ENCODE measurements at regions not wholly inside any gene's neighbourhood (a gene's known extent, or its start where the extent isn't known, plus 50 kb on each side); places are given as distances from the start of the nearest gene placed in this dataset.

DNA sequence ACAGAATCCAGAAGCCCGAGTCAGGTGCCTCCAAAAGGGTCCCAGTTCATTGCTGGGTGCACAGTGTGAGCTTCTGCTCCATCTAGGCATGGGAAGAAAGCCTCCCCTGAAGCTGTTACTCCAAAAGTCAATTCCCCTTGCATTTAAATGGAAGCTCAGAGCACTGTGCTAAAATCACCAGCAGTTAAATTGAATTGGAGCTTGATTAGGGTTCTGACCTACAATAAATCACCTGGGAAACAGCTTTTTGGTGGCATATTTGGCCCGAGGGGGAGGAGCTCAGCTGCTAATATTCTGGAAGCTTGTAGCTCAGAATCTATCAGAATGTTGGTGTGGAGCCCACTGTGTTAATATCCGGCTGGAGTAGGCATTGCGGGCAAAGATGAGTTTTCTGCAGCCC, 87.1 kb upstream of the RGMA start:
- no peak for DNase-seq

DNA sequence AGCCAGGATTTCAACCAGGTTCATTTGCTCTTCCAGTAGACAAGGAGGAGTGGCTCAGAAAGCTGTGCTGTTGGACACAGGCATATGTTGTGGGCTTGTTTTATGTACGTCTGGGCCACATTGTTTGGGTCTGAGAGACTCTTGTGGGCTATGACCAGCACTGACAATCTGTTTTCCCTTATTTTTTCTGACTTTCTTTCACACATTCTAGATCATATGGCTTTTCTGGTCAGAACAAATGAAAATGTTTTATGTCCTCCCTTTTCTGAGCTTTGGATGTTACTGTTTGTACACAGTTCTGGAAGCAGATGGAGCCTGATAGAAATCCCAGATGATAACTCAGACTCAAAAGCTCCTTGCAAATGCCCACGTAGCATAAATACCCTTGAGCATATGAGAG, 85.8 kb upstream of the RGMA start:
- no peak for DNase-seq

DNA sequence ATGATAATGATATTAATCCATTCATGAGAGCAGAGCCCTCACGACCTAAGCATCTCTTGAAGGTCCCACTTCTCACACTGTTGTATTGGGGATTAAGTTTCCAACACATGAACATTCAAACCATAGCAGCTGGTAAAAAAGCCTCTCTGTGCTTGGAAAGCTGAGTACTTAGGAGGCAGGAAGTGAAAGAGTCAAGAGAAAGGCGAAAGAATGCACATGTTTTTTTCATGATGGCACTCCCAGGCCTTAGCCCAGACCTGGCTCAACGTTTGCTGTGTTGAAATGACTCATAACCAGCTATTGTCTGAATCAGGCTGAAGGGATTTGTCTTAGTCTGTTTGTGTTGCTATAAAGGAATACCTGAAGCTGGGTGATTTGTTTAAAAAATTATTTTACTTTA, 84.4 kb upstream of the RGMA start:
- DNase-seq, result no peak

DNA sequence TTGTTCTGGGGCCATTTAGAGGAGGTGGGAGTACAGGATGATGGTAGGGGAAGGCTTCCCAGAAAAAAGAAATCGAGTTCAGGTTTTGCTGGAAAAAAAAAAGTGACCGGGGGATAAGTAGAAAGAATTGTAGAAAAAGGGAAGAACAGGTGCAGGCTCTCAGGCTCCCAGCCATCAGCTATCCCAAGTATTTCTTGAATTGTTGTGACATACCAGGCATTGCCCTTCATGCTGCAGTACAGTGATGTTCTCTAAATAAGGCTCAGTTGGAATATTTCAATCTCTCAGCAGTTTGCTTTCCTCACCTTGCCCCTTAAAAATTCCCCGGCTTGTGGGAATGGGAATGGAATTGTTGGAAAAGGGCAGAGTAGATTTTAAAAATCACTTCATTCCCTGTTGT, 82.5 kb upstream of the RGMA start:
- DNase-seq, result no peak

DNA sequence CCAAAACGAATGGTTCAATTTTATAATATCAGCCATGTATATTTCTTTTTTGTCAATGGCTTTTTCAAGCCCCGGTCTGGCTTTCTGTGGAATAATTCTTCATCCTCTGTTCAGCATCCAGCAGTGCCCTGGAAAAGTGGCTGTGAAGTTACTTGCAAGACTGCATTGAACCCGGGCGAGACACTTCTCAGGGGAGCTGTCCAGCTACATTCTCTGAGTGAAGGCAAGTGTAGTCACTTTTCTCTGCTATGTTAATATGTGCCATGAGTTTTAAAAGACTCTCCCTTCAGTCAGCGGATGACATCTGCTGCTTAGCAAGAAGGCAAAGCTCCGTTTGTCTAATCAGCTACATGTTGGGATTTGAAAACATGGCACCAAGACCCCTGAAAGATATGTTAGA, 81.3 kb upstream of the RGMA start:
- DNase-seq, result no peak

DNA sequence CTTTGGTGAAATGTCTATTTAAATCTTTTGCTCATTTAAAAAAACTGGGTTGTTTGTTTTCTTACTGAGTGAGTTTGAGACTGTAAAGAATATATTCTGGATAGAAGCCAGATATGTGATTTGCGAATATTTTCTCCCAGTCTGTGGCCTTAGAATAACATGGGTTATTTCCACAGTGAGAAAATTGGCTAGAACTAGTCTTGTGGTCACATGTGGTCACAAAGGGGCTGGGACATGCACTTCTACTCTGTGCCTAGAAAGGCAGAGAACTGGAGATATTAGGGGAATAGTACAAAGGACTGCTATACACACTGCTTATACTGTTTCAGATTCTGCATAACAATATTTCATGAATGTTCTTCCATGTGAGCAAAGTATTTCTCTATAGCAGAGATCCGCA, 79.9 kb upstream of the RGMA start:
- no peak for DNase-seq

DNA sequence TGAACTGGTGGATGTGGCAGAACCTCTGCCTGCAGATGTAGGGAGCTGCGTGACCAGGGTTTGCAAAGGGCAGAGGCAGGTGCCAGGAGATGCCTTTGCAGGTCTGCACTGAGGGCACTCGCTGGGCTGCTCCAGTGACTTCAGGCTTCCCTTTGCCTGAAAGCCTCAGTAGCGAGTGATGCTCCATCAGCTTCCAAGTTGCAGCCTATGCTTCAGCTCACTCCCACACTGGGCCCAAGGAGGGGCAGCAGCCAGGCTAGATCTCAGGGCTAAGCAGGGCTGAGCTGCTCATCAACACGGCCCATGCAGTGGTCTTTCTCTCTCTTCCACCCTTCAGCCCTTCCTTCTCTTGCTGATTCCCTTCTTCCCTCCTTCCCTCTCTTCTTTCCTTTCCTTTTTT, 78.3 kb upstream of the RGMA start:
- no peak for DNase-seq

DNA sequence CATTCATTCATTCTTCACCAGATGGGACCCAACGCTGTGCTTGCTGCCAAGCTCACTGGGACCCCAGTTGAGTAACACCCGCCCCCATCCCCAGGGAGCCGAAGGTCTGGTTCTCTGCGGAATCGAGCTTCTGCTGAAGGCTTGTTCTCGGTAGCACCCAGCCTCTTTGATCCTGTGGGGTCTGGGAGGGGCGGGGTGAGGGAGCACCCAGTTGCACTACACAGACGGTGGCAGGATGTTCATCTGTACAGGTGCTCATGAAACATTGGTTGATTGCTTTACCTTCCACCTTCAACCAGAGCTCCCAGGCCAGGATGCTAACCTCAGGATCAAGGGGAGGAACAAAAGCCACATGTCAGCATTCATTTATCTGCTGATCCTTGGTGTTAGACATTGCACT, 77.7 kb upstream of the RGMA start:
- DNase-seq, result no peak

DNA sequence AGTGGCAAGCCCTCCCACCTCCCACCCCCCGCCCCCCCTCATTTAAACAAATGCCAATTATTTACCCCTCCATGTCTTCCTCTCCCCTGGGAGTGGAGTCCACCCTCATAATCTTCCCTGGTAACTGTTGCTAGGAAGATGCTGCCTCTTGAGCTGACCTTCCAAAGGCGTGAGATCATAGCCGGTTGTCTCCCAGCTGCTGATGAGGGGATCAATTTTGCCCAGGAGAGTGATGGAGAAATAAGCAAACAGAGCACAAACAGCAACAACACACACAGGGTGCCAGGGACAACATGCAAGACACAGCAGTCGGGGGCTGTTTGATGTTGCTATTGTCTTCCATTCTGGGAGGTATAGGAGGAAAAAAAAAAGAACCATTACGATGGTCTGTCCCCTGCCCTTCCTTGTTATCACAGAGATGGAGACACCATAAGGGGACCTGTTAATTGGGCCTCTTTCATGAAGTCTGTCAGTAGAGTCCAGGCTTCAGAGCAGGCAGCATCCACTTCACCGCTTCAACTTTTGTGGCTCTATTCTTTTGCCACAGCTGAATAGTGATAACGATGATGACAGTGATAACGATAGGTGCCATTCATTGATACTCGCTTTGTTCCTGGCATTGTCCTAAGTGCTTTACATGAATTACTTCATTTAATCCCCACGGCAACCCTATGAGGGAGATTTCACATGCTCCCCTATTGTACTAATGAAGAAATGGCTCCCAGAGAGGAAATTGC, 76.9 kb upstream of the RGMA start:
- peak; percentile 32 for DNase-seq

DNA sequence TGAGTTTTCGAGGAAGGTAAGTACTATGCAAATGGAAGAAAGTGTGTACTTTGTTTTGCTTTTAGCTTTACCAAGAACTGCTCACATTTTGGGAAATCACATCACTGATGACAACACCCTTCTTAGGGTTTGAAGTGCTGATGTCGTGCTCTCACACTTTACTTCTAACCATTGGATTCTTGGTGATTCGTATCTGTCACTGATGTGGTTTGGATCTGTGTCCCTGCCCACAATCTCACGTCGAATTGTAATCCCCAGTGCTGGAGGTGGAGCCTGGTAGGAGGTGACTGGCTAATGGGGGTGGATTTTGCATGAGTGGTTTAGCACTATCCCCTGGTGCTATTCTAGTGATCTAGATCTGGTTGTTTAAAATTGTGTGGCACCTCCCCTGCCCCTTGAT, 75.4 kb upstream of the RGMA start:
- DNase-seq, result no peak

DNA sequence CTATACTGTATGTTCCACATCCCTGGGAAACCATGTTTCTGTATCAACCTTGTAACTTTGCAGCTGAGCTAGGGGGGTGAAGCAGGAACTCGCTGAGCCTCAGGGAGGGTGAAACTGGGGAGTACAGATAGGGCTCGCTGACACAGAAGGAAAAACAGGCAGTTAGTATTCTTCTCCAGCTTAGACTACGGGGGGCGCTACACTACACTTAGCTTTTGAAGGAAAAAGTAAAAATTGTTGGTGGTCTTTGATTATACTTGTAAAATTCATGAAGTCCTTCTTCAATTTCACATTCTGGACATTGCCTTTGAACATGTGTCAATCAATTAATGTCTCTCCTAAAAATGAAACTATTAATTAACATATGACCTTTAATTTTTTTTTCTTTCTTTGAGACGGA, 73.5 kb upstream of the RGMA start:
- DNase-seq, result no peak

DNA sequence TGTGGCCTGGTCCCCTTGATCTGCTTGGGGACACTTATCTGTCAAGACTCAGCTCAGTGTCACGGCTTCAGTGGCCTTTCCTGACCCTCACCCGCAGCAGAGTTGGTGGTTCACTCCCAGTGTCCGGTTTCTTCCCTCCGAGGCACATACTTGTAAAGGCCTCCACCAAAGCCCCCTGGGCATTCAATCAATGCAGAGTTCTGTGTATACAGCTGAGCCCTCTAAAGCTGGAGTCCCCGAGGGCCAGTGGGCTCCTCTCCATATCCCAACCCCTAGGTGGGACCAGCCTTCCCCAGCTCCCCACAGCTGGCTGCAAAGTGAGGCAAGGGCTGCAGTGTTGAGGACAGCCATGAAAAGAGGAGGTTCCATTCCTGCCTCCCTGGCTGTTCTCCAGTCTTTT, 70.9 kb upstream of the RGMA start:
- DNase-seq, result no peak

DNA sequence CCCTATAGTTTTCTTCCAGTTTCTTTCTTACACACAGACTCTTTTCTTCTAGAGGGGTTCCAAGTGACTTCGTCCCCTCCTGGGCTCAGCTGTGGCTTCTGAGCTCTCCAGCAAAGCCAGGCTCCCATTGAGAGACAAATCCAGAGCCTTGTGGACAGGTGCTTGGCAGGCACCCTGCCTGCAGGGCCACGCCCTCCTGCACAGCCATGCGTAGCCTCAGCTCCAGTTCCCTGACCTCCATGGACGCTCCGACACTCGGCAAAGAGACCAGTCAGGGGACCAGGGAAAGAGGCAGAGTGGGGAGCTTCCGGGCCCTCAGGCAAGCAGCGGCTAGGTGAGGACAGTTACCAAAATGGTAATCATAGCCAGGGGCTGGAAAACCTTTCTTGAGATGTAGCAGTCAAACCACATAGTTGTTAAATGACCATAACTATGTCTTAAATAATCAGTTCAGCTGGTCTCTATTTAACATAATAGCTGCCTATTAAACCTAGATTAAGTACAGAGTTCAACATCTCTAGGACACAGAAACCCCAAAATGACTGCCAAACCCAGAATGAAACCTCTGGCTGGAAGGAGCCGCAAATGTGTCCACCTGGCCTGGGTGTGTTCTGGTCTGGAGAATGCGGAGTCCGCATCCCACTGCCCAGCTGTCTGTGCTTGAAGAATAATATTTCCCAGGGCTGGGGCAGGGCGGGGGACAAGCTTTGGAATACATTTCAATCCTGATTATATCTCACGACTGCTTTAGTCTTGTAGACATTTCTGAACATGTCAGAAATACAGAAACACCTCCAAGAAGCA, 69.3 kb upstream of the RGMA start:
- no peak for DNase-seq

DNA sequence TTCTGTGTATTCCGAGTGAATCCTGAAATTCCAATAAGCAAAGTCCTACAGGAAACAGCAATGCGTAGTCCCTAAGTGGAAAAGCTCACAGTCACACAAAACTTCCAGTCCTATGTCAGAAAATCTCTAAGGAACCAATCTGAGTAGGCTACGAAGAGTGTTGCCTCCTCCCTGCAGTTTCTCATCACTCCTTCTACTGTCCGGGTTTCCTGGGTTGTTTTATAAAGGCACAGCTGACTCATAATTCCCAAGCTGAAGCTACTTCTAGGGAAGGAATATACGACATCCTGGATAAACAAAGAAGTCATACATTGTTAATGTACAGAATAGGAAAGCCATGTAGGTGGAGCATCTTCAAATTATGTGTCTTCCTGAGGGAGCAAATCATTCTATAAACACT, 65.7 kb upstream of the RGMA start:
- no peak for DNase-seq

DNA sequence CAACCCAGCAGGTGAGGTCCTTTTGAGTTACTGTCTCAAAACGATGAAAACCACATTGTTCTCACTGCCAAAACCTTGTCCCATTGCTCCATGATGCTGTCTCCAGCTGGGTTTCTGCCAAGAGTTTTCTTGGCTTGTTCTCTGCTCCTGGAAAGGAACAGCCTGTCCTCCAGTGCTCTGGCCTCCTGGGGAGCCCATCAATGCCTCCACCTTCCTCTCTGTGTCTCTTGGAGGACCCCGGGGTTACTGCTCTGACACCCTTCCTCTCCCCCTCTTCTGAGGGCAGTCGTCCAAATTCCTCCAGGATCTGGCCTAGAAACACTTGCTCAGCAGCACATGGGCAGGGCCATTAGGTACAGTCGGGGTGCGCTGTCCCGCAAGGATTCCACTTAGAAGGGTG, 63.9 kb upstream of the RGMA start:
- DNase-seq, result no peak

DNA sequence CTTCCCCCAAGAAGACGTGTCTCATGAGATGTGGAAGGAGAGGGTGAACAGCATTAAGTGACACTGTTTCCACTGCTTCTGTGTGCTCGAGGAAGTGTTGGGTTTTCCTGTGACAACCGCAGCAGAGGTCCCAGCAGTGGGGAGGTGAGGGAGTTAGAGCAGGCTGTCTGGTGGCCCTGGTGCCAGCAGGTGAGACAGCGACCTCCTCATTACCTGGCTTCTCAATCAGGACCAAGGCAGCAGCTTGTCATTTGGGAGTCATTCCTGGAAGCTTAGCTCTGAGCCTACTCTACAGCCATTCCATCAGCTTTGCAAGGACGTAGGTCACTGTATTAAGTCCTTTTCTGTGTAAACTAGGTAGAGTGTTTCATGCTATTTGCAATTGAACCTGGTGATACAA, 63.3 kb upstream of the RGMA start:
- no peak for DNase-seq

DNA sequence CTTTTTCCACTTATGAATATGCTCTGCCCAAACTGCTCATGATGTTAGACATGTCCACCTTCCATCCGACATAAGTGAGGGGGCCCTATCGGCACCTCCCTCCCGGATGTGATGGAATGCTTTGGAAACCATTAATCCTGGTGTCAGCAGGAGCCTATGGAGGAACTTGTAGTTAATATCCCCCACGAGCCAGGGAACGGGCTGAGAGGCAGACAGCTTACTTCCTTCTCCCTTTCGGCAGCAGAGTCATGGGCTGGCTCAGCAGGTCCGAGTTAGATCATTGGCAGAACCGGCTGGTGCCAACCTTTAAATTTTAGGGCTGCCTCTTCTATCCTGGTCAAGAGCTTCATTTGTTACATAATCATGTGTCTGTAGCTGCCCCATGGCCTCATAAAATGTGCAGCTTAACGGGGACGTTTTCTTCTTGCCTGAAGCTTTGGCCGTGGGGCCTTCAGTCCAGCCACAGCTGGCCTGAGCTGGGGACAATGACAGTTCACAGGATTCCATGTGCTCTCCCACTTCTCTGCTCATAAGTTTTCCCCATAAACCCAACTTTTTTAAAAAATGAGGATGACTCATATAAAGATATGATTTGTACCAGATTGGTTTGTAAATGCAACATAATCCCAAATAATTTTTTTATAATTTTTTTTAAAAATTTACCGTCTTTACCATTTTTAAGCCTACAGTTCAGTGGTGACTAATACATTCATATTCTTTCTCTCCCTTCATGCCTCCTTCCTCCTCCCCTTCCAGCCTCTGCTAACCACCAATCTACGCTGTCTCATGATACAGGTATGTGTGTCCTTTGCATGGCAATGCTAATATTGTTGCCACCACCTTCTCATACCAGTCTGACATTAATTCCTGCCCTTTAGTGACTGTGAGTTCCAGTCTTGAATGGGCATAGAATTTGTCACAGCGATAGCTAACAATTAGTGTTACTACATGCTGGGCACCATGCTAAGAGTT, 62.2 kb upstream of the RGMA start:
- no peak for DNase-seq

DNA sequence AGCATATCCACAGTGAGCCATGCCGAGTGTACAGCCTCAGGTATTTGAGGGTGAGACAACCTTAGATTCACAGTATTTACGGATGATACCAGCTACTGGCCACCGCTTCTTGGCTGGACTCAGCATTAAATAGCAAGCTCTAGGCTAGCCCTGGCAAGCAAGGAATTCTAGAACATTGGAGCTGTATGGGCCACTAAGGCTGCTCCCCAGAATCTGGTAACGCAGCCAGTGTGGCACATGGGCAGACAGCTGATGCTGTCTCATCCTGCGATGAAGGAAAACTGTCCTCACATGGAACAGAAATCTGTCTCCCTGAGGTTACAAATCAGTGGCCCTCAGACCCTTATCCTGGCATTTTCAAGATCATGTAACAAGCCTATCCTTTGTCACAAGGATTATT, 57.6 kb upstream of the RGMA start:
- DNase-seq, result no peak

DNA sequence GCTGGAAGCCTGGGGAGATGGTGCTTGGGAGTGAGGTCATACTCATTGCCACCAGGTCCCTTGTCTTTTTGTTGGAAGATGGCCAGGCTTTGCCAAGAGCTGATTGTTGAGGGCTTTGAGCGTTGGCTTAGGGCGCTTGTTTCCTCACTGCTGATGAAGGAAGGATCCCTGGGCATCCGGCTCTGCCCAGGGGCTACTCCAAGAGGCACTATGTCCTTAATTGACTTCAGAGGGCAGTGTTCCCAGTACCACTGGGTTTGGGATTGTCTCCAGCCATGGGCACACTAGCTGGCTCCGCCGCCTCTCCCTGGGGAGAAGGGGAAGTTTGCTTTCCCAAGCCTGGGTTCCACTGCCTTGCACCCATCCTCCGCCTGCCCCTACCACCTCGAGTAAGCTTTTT, 57.2 kb upstream of the RGMA start:
- no peak for DNase-seq

DNA sequence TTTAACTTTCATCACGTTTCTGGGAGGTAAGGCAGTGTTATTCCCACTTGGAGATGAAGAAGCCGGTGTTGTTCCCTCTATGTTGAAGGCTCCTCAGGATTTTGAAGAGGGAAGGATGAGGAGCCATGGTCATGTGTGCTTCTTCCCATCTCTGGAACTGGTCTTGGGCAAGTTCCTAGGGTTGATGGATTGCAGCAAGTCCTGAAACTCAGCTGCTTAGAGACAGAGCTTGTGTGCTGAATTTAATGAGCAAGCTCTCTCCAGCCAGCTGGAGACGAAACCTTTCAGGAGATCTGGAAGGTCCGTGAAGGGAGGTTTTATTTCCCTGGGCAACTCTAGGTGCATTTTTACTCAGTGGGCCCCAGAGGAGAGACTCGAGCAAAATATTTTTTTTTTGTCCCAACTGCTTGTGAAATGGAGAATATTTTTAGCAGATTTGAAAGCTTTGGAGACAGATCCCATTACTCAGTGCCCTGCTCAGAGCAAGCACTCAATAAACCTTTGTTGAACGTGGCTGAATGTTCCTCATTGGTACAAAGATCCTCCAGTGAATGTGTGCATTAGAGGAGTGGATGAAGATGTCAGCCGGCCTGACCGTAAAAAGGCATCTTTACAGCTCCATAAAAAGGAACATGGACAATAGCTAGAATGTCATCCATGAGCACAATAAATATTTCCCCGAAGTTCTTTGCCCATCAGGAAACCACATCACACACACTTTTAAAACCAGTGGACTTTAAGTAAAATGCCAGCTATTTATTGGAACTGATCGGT, 55.6 kb upstream of the RGMA start:
- no peak for DNase-seq

DNA sequence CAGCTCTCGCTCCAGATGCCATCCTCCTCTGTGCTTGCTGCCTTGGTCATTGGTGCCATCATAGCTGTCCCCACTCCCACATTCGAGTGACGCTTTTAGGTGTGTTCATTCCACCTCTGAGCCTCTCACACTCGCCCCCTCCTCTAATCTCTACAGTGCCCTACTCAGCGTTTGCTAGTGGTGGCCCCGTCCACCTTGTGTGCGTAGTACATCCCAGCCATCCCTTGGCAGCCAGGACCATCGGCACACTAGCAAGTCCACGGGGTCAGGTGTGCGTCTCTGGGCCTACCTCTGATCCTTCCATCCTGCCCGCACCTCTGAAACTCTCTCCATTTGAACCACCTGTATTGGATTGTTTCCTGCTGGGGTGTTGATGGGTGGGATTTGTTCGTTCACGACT, 54.2 kb upstream of the RGMA start:
- DNase-seq, result no peak

DNA sequence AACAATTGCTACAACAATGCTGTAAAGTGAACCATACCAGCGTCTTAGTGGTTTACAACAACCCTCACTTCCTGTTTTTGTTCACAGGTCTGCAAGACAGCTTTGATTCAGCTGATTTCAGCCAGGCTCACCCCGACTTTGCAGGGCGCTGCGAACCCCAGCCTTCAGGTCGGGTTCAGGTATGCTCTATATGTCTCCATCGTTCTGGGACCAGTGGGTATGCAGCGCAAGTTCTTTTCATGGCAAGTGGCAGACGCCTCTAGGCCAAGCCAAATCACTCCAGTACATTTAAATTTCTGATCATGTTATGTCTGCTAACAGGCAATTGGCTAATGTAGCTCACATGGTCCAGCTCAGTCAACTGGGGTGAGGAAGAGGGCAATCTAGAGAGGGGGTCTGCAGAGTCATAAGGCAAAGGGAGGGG, 52.4 kb upstream of the RGMA start:
- no peak for DNase-seq

DNA sequence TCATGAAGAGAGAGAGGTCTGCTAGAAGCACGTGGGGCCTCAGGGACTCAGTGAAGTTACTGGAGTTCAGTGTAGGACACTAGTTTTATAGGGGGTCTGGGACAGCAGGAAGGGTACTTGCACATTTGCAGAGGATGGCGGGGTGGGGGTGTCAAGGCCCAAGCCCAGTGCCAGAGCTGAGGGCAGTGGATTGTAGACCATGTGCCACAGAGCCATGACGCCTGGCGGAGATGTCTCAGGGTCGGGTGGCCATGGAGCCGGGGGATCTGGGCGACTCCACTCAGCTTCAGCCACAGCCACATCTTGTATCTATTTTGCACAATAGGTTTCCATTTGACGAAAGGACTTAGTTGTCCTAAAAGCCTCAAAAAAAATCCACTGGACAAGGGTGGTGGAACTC, 50.4 kb upstream of the RGMA start:
- DNase-seq, result no peak
